ENCODE measurements at regions not wholly inside any gene's neighbourhood (a gene's known extent, or its start where the extent isn't known, plus 50 kb on each side); places are given as distances from the start of the nearest gene placed in this dataset.
A peak's percentile ranks its signal among the peaks of the same experiment; 100 is the strongest.

DNA sequence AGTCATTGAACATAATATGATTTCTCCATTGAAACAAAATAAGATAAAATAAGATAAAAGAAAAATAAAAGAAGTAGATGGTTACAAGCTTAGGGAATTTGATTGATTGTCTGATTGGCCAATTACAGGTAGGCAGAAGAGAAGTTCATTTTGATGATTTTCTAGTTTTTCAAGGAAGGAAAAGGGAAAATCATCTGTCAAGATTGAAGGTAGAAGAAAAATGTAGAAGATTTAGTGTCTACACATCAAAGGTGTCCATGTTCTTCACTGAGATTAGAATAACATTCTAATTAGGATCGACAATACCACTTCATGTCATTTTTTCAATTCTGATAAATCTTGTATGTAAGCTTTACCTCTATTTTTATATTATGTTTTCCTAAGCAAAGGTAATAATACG, 489.1 kb downstream of the PCDH18 start:
- no peak for DNase-seq

DNA sequence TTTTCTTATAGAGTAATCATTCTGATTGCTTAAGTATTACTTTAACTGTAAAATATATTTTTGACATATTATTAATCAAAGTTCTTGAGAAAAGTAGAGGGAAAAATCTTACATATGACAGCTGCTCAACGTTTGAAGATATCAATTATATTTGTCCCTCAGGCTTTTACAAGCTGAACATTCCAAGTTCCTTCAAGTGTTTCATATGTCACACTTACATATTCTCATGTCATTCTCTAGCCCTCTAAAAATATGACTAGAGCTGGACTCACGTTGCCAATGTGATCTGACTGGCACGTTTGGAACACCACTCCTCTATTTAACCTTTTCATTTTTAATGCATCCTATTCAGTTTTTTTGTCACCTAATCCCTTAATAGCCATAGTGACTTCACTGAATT, 492.9 kb downstream of the PCDH18 start:
- DNase-seq, result no peak

GRCh38 chr4:137032222-137032621, 500.1 kb downstream of the PCDH18 start:
- DNase-seq, result no peak

GRCh38 chr4:137029026-137029425, 503.3 kb downstream of the PCDH18 start:
- no peak for DNase-seq

GRCh38 chr4:137025484-137026059, 506.7 kb downstream of the PCDH18 start:
- no peak for DNase-seq

- DNase-seq, result no peak
These were observed 516.6 kb downstream of the PCDH18 start for GRCh38 chr4:137015426-137016409.

DNA sequence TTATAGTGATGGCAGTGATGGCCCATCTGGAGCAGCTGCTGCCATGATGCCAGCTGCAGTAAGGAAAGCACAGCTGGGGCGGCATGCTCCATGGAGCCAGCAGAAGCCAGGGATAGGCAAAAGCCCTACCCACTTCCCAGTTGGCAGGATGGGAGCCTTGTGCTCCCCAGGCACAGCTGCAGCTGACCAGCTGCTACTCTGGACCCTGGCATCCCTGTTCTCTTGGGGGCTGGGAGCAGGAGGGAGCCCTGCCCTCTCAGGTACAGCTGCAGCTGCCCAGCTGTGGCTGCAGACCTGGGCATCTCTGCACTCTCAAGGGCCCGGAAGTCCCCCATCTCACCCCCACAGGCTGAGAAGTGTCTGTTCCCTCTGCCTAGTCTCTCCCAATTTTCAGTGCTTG, 531.9 kb downstream of the PCDH18 start:
- no peak for DNase-seq

GRCh38 chr4:136992032-136992431, 540.3 kb downstream of the PCDH18 start:
- no peak for DNase-seq

DNA sequence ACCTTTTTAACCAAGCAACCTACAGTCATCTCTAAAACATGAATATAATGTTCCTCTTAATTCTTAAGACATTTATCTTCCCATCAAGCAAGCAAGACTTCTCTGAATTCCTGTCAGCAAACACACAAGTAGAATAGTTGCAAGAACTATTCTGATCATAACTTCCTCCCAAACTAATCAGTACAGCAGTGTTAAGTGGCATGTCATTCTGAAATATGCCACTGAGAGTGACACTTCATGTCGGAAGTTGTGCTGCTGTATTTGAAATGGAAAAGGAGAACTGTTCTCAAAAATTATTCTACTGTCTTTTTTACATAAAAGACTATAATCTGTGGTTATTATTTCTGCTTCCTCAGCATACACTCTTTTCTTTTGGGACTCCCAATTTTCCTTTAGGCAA, 546.6 kb downstream of the PCDH18 start:
- DNase-seq, result no peak

DNA sequence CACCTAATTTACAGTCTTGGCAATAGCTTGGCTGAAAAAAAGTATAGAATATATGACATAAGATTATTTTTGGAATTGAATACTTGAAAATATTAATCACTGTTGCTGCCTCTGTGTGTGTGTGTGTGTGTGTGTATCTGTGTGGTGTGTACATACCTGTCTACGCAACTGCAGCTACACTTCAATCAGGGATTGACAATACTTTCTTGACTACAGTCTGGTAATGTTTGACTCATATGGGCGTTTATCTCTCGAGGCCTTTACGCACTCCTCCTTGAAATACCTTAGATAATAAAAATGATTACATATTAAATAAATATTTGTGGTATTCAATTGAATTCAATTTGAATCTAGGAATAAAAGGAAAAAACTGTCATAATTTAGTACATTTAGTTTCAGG, 565.2 kb downstream of the PCDH18 start:
- DNase-seq, result no peak

- DNase-seq, result no peak
These were observed 566.8 kb downstream of the PCDH18 start for GRCh38 chr4:136965478-136965877.

DNA sequence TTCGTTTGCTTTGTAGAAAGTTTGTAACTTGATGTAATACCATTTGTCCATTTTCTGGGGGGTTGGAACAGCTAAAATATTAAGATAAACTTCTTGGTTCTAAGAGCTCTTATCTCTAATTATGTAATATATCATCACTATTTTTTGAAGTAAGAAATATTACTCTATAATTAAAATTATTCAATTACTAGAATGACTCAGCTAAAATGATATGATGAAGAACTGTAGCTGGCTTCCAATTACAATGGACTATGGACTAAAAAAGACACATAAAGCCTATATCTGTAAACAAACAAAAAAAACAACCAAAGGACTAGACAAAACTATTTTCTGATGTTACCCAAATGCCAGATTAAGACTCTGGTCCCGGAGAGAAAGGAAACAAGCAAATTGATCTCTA, 569.4 kb downstream of the PCDH18 start:
- DNase-seq, result no peak

- DNase-seq, result no peak
These were observed 585.9 kb downstream of the PCDH18 start for GRCh38 chr4:136946307-136946907.

DNA sequence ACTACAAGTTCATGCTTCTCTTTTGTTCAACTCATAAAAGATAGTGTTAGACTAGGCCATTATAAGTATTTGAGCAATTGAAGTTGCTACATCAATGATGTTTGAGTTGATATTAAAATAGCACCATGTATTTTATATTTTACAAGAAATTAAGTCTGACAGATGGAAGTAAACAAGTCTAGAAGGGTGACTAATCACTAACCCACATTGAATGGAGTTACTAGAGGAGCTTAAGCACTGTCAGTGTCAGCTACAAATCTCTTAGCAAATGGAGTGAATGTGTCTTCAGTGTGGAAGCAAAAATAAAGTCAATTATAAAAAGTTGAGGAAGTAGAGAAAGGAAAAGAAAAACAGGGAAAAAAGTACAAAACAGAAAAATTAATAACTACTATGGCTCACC, 592.5 kb downstream of the PCDH18 start:
- no peak for DNase-seq

- no peak for DNase-seq
These were observed 596.4 kb downstream of the PCDH18 start for GRCh38 chr4:136935871-136936270.

DNA sequence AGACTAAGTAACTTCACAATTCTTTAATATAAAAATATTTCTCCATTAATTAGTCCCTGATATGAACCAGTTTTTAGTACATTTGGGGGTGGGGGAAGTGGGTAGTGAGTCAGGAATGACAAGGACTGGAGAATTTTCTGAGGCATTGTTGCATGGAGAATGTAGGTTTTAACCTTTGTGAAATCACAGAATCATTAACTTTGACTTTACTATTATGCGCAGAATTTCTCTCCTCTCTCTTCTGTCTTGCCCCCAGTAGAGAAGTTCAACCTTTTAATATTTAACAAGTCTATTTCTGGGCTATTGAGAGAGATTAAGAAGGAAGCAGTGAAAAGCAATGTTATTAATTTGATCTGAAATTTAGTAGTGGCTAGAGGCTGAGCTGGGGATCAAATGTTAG, 597.0 kb downstream of the PCDH18 start:
- no peak for DNase-seq

DNA sequence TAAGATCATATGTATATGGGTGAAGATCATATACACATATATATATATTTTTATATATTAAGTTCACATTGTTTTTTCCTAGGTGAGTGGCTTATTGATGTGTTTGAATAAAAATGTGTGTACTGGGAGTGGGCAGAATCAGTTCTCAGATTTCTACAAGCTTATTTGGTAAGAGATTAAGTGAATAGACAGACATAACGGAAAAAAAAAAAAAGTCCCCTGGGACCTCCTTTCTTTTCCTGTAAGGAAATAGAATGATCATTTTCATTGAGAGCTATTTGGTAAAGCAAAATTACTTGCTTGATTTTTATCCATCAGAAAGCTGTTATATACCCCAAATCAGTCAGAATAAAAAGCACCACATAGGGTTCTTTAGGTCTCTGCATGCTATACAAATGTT, 597.7 kb downstream of the PCDH18 start:
- no peak for DNase-seq

GRCh38 chr4:136931781-136932180, 600.5 kb downstream of the PCDH18 start:
- DNase-seq, result no peak

GRCh38 chr4:136928957-136929411, 603.3 kb downstream of the PCDH18 start:
- DNase-seq, result no peak

GRCh38 chr4:136927172-136927571, 605.1 kb downstream of the PCDH18 start:
- DNase-seq, result no peak

DNA sequence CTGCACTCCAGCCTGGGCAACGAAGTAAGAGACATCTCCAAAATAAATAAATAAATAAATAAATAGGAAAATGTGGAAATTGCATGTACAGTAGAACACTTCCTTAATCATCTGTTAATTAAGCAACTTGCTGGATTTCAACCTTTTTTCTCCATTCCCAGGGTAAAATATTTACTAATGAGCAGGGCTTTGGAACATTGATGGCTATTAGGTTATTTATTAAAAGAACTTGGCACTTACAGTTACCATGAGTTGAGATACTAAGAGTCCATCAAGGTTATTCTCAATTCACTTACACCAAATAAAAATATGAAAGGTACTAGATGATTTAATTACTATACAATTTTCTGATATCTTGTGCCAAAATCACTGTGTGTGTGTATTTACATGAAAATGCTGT, 607.1 kb downstream of the PCDH18 start:
- no peak for DNase-seq

DNA sequence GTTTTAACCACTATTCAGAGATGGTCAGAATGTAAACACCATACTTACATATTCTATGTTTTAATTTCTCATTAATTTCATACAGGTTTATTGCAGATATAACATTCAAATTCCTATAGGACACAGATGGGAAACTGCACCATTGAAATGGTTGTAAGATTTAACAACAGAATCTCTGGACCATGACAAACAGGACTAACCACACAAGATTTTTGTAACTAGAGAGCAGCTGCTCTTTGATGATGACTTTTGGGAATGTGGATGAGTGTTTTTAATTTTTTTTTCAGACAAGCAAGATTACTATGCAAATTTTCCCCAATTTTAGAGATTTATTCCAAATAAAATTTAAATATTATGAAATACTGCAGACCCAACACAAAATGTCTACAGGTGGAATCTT, 610.2 kb downstream of the PCDH18 start:
- DNase-seq, result no peak

- DNase-seq, result peak in 1 of 5 experiments; percentile 5
These were observed 612.0 kb downstream of the PCDH18 start for GRCh38 chr4:136920092-136920881.
